Adrenal gland (tissue), 5 donors: ENCODE measurements at regions not wholly inside any gene's neighbourhood (a gene's known extent, or its start where the extent isn't known, plus 50 kb on each side); places are given as distances from the start of the nearest gene placed in this dataset.

Experiments used
- CTCF ChIP-seq, 6 experiments: fragments of 450-650 bp in 4 of 6; fragments of 200-600 bp in 2 of 6; sonication (generic) in 1 of 6; IDR thresholded peaks; 1 replicate in 5 of 6; 2 replicates in 1 of 6; pipeline versions ENCODE4 v1.5.1 to v1.8.0; 2016 to 2021; ENCODE audit warnings: antibody characterized with exemption in 6 of 6, mild to moderate bottlenecking in 2 of 6, moderate library complexity in 1 of 6
- POLR2A ChIP-seq, 2 donors: fragments of 450-650 bp; IDR thresholded peaks; one replicate each; pipeline ENCODE4 v1.6.1; 2017; ENCODE audit warnings: antibody characterized with exemption in 2 of 2, mild to moderate bottlenecking in 2 of 2, moderate library complexity in 1 of 2
- donor health status: DM: no; HTN: no; CAD: no.

GRCh38 chr14:27315477-27315876, 717.6 kb upstream of the NOVA1 start:
- TF ChIP-seq CTCF (IDR thresholded peaks at IDR 0.05) = no peak
- TF ChIP-seq POLR2A (IDR thresholded peaks at IDR 0.05) = no peak
